Frontal cortex (tissue), 3 donors: ENCODE measurements at regions not wholly inside any gene's neighbourhood (a gene's known extent, or its start where the extent isn't known, plus 50 kb on each side); places are given as distances from the start of the nearest gene placed in this dataset.

Experiments
- DNase-seq, 2 donors: peaks; one replicate each; pipeline ENCODE4 v3.0.0; 2012; ENCODE audit warnings: low spot score in 2 of 2
- FAIRE-seq: peaks from 2 replicates; lab custom pipeline; 2012; peaks lifted over from hg19 to GRCh38; lab: Jason Lieb, UNC
- donor health status: control.
- donor health status: control.
- donor health status: control.

DNA sequence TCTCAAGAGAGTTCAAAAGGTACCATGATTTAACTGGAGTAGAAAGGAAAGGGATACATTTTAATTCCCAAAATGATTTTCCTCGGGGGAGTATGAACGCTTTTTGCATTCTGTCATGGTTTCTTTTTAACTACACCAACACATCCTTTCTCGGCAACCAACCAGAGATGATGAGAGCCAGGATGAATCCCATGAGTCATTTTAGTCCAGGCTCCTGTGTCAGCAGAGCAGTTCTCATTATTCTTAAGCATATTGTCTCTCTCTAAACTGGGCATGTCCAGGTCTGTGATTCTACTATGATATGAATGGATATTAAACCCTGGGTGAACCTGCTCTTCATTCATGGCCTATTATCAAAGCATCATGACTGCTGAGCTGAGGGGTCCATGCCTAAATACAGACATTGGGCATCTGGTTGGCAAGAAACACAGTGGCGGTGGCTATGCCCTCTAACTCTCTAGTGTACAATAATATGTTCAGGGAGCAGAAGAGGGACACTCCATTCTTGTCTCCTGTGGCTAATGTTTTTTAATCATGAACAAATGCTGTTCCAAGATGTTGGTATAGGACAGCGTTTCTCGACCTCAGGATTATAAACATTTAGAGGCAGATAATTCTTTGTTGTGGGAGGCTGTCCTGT is 124.3 kb upstream of the ESRRG start:
- DNase-seq (no peak), FAIRE-seq (no peak)

GRCh38 chr1:216846339-216846738 is 123.1 kb upstream of the ESRRG start:
- no peak for FAIRE-seq

GRCh38 chr1:216843409-216843808 is 120.2 kb upstream of the ESRRG start:
- DNase-seq (no peak), FAIRE-seq (no peak)

More at GRCh38 chr1:216846339-216846738, 123.1 kb upstream of the ESRRG start:
- no peak for DNase-seq

DNA sequence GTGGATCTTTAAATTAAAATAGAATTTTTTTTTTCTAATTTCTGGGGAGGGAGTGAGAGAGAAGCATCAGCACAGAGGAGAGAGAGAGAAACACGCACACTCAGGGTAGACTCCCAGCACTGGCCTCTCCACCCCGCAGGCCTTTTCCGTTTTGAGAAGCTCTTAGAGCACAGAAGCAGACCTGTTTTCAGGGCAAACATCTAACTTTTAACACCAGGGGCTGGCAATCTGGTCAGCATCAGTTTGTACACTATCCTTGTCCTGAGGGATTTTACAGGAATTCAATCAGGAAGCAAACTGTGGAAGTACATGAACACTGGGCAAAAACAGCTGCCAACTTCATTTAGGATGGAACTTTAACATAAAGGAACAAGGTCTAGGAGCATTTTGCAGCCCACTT is 117.9 kb upstream of the ESRRG start:
- DNase-seq, result no peak
- no peak for FAIRE-seq

DNA sequence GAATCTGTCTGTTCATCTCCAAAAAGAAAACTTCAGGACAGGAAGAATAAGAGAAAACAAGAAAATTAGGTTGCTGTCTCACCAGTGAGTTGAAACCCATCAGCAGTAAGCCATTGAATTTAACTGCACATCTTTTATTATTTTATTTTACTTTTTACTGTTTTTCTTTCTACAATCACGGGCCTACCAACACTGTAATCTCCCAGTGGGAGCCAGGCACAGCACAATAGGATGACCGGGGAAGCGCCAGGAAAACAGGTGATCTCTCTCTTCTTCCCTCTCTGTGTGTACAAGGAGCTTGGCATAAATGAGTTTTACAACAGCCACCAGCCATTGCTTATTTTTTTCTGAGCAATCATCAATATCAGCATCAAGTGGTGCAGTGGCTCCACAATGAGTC is 113.1 kb upstream of the ESRRG start:
- FAIRE-seq, result no peak
- DNase-seq, result no peak

DNA sequence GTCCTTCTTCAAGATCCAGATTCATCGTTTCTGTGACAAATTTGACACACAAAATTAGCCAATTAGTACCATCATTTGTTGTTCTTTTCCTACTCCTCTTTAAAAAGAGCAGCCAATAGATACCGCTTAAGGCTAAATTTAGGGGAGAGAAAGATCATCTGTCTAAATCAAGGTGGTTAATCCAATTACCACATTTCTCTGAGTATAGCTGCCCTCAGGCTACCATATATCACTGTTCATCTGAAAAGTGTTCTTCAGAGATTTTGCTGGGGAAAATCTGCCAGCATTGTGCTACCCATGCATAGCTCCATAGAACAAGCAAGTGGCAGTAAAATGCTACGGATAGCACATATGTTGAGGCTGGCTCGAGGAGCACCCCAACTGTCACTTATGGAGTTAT is 110.3 kb upstream of the ESRRG start:
- no peak for FAIRE-seq

GRCh38 chr1:216832192-216832591 is 109.0 kb upstream of the ESRRG start:
- FAIRE-seq (no peak), DNase-seq (no peak)

More for the DNA sequence above, 110.3 kb upstream of the ESRRG start:
- DNase-seq, result no peak

DNA sequence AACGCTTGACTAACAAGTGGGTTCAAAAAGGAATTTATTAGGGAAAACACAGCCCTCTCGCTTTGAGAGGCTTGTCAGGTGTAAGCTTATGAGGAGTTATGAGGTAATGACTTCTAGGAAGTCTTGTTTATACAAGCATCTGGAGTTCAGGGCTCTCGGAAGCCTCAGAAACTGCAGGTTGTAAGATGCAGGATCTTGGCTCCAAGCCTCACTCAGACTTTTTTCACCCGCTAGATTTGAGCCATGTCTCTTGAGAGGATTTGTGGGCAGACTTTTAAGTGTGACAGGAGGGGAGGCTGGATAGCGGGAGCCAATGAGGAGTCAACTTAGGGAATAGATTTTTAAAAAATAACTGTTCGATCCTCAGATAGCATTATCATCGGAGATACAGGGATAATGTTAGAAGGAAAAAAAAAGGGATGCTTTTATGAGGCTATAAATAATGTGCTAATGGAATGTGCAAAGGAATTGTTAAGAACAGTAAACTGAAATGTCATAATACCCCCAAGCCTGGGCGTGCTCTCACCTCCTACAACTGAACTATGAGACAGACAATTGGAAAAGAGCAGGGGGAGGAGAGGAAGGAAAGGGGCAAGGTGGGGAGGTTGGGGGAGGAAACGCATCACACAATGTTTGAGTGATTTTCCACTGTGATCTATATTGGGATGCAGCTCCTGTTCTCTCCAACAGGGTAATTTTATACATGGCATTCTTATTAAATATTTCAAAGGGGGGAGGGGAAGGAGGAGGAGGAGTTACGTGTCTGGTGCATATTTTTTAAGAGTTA is 107.4 kb upstream of the ESRRG start:
- FAIRE-seq (no peak), DNase-seq (no peak)

GRCh38 chr1:216827251-216827650 is 104.0 kb upstream of the ESRRG start:
- FAIRE-seq, result no peak
- no peak for DNase-seq

DNA sequence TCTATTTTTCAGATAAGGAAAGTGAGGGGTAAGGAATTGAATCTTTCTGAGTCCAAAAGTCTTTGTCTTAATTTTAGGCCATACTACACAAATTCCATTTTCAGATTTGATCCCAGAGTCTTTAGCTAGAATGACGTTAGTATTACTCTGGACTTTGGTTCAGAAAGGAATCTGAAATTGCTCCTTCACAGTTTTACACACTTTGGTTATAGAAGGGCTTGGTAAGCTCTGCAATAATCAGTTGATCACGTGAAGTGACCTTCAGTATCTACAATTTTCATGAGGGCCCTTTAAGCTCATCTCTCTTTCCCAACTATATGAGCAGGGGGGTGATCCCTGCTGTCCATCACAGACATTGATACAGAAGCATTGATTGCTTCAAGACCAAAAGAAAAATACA is 103.4 kb upstream of the ESRRG start:
- DNase-seq, result no peak
- no peak for FAIRE-seq

GRCh38 chr1:216826214-216826613 is 103.0 kb upstream of the ESRRG start:
- FAIRE-seq, result no peak

DNA sequence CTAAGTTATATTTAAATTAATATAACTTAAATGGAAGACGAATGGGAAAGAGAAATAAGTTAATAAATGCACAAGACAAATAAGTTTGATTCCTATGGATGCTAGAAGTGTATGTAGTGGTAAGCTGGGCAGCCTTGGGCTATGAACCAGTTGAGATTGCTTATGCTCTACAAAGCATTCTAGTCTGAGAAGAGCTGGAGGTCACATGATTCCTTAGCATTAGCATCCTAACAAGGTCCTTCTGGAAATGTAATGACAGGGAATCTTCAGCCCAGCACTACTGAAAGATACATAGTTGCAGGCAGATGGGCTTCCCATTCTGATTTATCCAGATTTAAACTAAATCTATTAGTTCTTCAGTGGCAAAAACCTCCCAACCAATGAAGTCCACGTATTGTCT is 102.3 kb upstream of the ESRRG start:
- DNase-seq (no peak), FAIRE-seq (no peak)

More at GRCh38 chr1:216826214-216826613, 103.0 kb upstream of the ESRRG start:
- DNase-seq, result no peak

DNA sequence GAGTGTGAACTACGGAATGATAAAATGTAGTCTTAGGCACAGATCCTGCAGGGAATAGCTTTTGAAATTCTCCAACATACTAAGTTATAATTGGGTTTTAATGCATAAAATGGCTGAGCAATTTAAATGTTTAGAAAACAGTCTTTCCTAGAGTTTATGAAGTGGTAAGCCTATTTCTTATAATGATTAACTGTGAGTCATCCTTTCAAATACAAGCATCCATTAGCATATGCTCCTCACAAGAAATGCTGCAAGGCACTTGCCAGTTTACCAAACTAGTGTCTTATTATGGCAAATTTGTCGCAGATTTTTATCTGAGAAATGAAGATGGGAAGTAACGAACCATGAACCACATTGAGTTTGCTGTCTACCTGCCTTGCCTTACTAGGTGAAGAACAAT is 101.3 kb upstream of the ESRRG start:
- FAIRE-seq (no peak), DNase-seq (no peak)

- FAIRE-seq, result no peak
- DNase-seq, result no peak
Measured at GRCh38 chr1:216823731-216824130, 100.5 kb upstream of the ESRRG start.

- FAIRE-seq (no peak), DNase-seq (no peak)
Measured at GRCh38 chr1:216822480-216822879, 99.3 kb upstream of the ESRRG start.

DNA sequence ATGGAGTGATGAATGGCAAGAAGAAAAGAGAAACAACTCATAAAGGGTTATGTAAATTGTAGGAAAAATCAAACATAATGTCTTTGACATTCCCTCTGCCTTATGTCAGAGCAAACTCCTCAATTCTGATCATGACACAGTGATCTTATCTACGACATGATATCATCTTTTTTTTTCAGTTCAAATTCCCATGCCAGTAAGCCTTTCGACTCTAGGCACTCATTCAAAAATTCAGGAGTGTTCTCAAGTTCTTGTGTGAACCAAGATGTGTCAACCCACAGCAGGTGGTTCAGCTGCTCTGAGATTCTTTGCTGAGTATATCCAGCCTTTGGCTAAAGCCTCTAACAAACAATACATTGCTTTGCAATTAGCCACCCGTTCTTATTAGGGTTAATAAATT is 97.1 kb upstream of the ESRRG start:
- no peak for DNase-seq
- FAIRE-seq, result no peak

- FAIRE-seq (no peak), DNase-seq (no peak)
Measured at GRCh38 chr1:216818284-216818683, 95.1 kb upstream of the ESRRG start.

- FAIRE-seq, result no peak
Measured at GRCh38 chr1:216815260-216816131, 92.3 kb upstream of the ESRRG start.

GRCh38 chr1:216814576-216815259 is 91.5 kb upstream of the ESRRG start:
- no peak for DNase-seq
- FAIRE-seq, result no peak

More at GRCh38 chr1:216815260-216816131, 92.3 kb upstream of the ESRRG start:
- DNase-seq, result no peak

- FAIRE-seq, result no peak
- no peak for DNase-seq
Measured at GRCh38 chr1:216812966-216813365, 89.7 kb upstream of the ESRRG start.
